Neural progenitor cell (in vitro differentiated cells): ENCODE measurements at regions not wholly inside any gene's neighbourhood (a gene's known extent, or its start where the extent isn't known, plus 50 kb on each side); places are given as distances from the start of the nearest gene placed in this dataset.

Experiments
- DNase-seq: peaks from one replicate; pipeline ENCODE4 v3.0.0-alpha.2; 2016; ENCODE audit warnings: low spot score
- H2AFZ ChIP-seq: fragments of 200-600 bp; sonication (generic); replicated peaks from 2 replicates; pipeline ENCODE4 v1.6.1; 2016; ENCODE audit warnings: antibody characterized with exemption
- H3F3A ChIP-seq: fragments of 200-600 bp; sonication (generic); 2 replicates; pipeline ENCODE4 v1.6.1; 2016; ENCODE audit warnings: antibody characterized with exemption, low read depth
- H3K27ac ChIP-seq: fragments of 200-600 bp; sonication (generic); 2 replicates; pipeline ENCODE4 v1.5.1; 2016; ENCODE audit warnings: mild to moderate bottlenecking
- H3K27me3 ChIP-seq: fragments of 200-600 bp; sonication (generic); 2 replicates; pipeline ENCODE4 v1.6.1; 2016; ENCODE audit warnings: mild to moderate bottlenecking, moderate library complexity
- H3K36me3 ChIP-seq: fragments of 200-600 bp; sonication (generic); 2 replicates; pipeline ENCODE4 v1.5.1; 2016
- H3K4me1 ChIP-seq: fragments of 200-600 bp; sonication (generic); 2 replicates; pipeline ENCODE4 v1.6.1; 2016; ENCODE audit warnings: mixed run types
- H3K4me2 ChIP-seq: fragments of 200-600 bp; sonication (generic); 2 replicates; pipeline ENCODE4 v1.6.1; 2016
- H3K4me3 ChIP-seq: fragments of 200-600 bp; sonication (generic); 2 replicates; pipeline ENCODE4 v1.5.1; 2016
- H3K79me2 ChIP-seq: fragments of 200-600 bp; sonication (generic); 2 replicates; pipeline ENCODE4 v1.6.1; 2016; ENCODE audit warnings: low read depth
- H3K9ac ChIP-seq: fragments of 200-600 bp; sonication (generic); 2 replicates; pipeline ENCODE4 v1.6.1; 2016
- H3K9me3 ChIP-seq: fragments of 200-600 bp; sonication (generic); 2 replicates; pipeline ENCODE4 v1.5.1; 2016; ENCODE audit warnings: low read depth
- H4K20me1 ChIP-seq: fragments of 200-600 bp; sonication (generic); 2 replicates; pipeline ENCODE4 v1.6.1; 2016; ENCODE audit warnings: low read depth
- H3K27ac Mint-ChIP-seq: 3 replicates; pipeline ENCODE4 v1.8.0; 2021; ENCODE audit warnings: mixed read lengths
- H3K27me3 Mint-ChIP-seq: 2 replicates; pipeline ENCODE4 v1.8.0; 2022; ENCODE audit warnings: low read depth, mild to moderate bottlenecking, inconsistent platforms, moderate library complexity, mixed read lengths; ENCODE audit not compliant: insufficient read depth
- H3K36me3 Mint-ChIP-seq: 3 replicates; pipeline ENCODE4 v1.8.0; 2021; ENCODE audit warnings: mixed read lengths
- H3K4me1 Mint-ChIP-seq: 3 replicates; pipeline ENCODE4 v1.8.0; 2021; ENCODE audit warnings: mixed read lengths
- H3K4me3 Mint-ChIP-seq: 3 replicates; pipeline ENCODE4 v1.8.0; 2021; ENCODE audit warnings: mild to moderate bottlenecking, moderate library complexity, mixed read lengths
- H3K9me3 Mint-ChIP-seq: 3 replicates; pipeline ENCODE4 v1.8.0; 2020; ENCODE audit warnings: mixed read lengths
- EZH2 ChIP-seq: fragments of 200-600 bp; sonication (generic); IDR thresholded peaks from 2 replicates; pipeline ENCODE4 v1.6.1; 2017; ENCODE audit warnings: antibody characterized with exemption, mild to moderate bottlenecking, moderate library complexity
- EZH2phosphoT487 ChIP-seq: fragments of 200-600 bp; sonication (generic); IDR thresholded peaks from 2 replicates; pipeline ENCODE4 v1.6.1; 2017; ENCODE audit warnings: antibody characterized with exemption
- TF ChIP-seq, protein P1 (sequence below): fragments of 200-600 bp; sonication (generic); IDR thresholded peaks from 2 replicates; pipeline ENCODE4 v1.5.1; 2017; ENCODE audit warnings: antibody characterized with exemption, mild to moderate bottlenecking

DNA sequence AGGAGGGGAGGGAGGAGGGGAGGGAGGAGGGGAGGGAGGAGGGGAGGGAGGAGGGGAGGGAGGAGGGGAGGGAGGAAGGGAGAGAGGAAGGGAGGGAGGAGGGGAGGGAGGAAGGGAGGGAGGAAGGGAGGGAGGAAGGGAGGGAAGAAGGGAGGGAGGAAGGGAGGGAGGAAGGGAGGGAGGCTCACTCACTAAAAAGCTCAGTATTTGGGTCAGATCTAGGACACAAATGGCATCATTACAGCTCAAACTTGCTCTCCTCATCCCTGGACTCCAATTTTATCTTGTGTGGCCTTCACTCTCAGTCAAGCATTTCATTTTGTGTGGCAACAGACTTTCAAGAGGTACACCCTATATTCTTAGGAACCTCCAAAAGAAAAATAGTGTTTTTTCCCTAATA lies 435.4 kb downstream of the IRS1 start:
- H3K9me3 Mint-ChIP-seq = peaks cover 11% of the 10 kb centered on the region
- Histone ChIP-seq H3K4me2 (no peak overlapping the region), H4K20me1 (no peaks in the 10 kb centered on the region), H3K9ac (no peak overlapping the region), H3K4me3 (no peak overlapping the region), H3K36me3 (no peaks in the 10 kb centered on the region), H3K27me3 (no peaks in the 10 kb centered on the region), H3K79me2 (no peaks in the 10 kb centered on the region), H3K4me1 (no peaks in the 10 kb centered on the region), H3K27ac (no peak overlapping the region), H3K9me3 (no peaks in the 10 kb centered on the region), H3F3A (no peaks in the 10 kb centered on the region), H2AFZ (no peak overlapping the region)
- no peak overlapping the region for H3K4me3 Mint-ChIP-seq
- TF ChIP-seq, protein P1, sequence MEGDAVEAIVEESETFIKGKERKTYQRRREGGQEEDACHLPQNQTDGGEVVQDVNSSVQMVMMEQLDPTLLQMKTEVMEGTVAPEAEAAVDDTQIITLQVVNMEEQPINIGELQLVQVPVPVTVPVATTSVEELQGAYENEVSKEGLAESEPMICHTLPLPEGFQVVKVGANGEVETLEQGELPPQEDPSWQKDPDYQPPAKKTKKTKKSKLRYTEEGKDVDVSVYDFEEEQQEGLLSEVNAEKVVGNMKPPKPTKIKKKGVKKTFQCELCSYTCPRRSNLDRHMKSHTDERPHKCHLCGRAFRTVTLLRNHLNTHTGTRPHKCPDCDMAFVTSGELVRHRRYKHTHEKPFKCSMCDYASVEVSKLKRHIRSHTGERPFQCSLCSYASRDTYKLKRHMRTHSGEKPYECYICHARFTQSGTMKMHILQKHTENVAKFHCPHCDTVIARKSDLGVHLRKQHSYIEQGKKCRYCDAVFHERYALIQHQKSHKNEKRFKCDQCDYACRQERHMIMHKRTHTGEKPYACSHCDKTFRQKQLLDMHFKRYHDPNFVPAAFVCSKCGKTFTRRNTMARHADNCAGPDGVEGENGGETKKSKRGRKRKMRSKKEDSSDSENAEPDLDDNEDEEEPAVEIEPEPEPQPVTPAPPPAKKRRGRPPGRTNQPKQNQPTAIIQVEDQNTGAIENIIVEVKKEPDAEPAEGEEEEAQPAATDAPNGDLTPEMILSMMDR = no peak
- TF ChIP-seq EZH2 (no peak), EZH2phosphoT487 (no peak)
- no peaks in the 10 kb centered on the region for H3K36me3 Mint-ChIP-seq
- peaks cover 13% of the 10 kb centered on the region for H3K4me1 Mint-ChIP-seq
- peaks cover 5% of the 10 kb centered on the region for H3K27me3 Mint-ChIP-seq
- no peak for DNase-seq
- H3K27ac Mint-ChIP-seq = no peak overlapping the region

DNA sequence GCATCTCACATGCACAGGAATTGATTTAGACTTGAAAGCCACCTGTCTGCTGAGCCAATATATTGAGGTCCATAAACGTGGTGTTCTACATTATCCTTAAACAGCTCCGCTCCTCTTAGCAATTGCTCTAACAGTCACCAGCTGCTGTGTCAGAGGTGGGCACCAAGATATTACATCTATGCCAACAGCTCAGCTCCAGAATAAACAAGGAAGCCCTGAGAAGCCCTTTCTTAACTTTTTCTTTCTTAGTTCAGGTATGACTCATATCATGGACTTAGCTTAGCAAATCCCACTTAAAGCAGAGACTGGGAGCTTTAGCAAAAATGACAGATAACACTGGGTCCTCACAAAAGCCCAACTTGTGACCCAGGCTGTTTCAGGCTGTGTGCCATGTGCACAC lies 436.6 kb downstream of the IRS1 start:
- Histone ChIP-seq H3F3A (no peaks in the 10 kb centered on the region), H3K27me3 (no peaks in the 10 kb centered on the region), H3K27ac (no peak overlapping the region), H3K4me3 (no peak overlapping the region), H3K4me2 (no peak overlapping the region), H3K79me2 (no peaks in the 10 kb centered on the region), H4K20me1 (no peaks in the 10 kb centered on the region), H3K9ac (no peak overlapping the region), H3K36me3 (no peaks in the 10 kb centered on the region), H3K4me1 (peaks cover 3% of the 10 kb centered on the region), H3K9me3 (no peaks in the 10 kb centered on the region), H2AFZ (no peak overlapping the region)
- Mint-ChIP-seq H3K4me1 (peaks cover 8% of the 10 kb centered on the region), H3K9me3 (peaks cover 11% of the 10 kb centered on the region), H3K4me3 (no peak overlapping the region), H3K36me3 (no peaks in the 10 kb centered on the region), H3K27ac (no peak overlapping the region), H3K27me3 (peaks cover 5% of the 10 kb centered on the region)
- DNase-seq = no peak
- TF ChIP-seq, protein P1 = no peak
- TF ChIP-seq EZH2 = no peak
- no peak for TF ChIP-seq EZH2phosphoT487

GRCh38 chr2:226360658-226361057 lies 439.0 kb downstream of the IRS1 start:
- Mint-ChIP-seq H3K4me1 (peaks cover 15% of the 10 kb centered on the region), H3K36me3 (no peaks in the 10 kb centered on the region), H3K4me3 (no peak overlapping the region), H3K27ac (no peak overlapping the region), H3K9me3 (peaks cover 11% of the 10 kb centered on the region), H3K27me3 (peaks cover 5% of the 10 kb centered on the region)
- TF ChIP-seq EZH2phosphoT487 (no peak), EZH2 (no peak)
- TF ChIP-seq, protein P1 = no peak
- Histone ChIP-seq H3K4me2 (no peak overlapping the region), H3K4me1 (peaks cover 7% of the 10 kb centered on the region), H2AFZ (no peak overlapping the region), H3K36me3 (no peaks in the 10 kb centered on the region), H3F3A (no peaks in the 10 kb centered on the region), H3K79me2 (no peaks in the 10 kb centered on the region), H3K27me3 (no peaks in the 10 kb centered on the region), H3K4me3 (no peak overlapping the region), H3K9me3 (no peaks in the 10 kb centered on the region), H4K20me1 (no peaks in the 10 kb centered on the region), H3K9ac (no peak overlapping the region), H3K27ac (no peak overlapping the region)
- DNase-seq = no peak
